Gastrocnemius medialis (tissue), 4 donors: ENCODE measurements at regions not wholly inside any gene's neighbourhood (a gene's known extent, or its start where the extent isn't known, plus 50 kb on each side); places are given as distances from the start of the nearest gene placed in this dataset.

Source experiments
- ATAC-seq, 2 donors: fragments of 150-250 bp; one replicate each; pipeline ENCODE4 v1.9.1; 2016
- DNase-seq, 2 donors: peaks; one replicate each; pipeline ENCODE4 v3.0.0-alpha.2; 2019
- H3K27ac ChIP-seq, 4 donors: fragments of 200-600 bp; sonication (generic); 1 replicate in 1 of 4; 2 replicates in 3 of 4; pipeline ENCODE4 v1.5.1; 2016 to 2018; ENCODE audit warnings: mild to moderate bottlenecking in 2 of 4, moderate library complexity in 1 of 4
- H3K27me3 ChIP-seq, 3 donors: fragments of 200-600 bp; sonication (generic) in 2 of 3; 1 replicate in 1 of 3; 2 replicates in 2 of 3; pipeline versions ENCODE4 v1.5.1 to v1.6.0; 2016 to 2019; ENCODE audit warnings: mild to moderate bottlenecking in 1 of 3, moderate library complexity in 1 of 3
- H3K36me3 ChIP-seq, 2 donors: fragments of 200-600 bp; sonication (generic) in 1 of 2; one replicate each; pipeline ENCODE4 v1.5.1; 2017 to 2018
- H3K4me1 ChIP-seq, 2 donors: fragments of 200-600 bp; sonication (generic) in 1 of 2; one replicate each; pipeline ENCODE4 v1.5.1; 2016 to 2017; ENCODE audit warnings: mild to moderate bottlenecking in 2 of 2
- H3K4me3 ChIP-seq, 4 donors: fragments of 200-600 bp; sonication (generic) in 3 of 4; 1 replicate in 1 of 4; 2 replicates in 3 of 4; pipeline ENCODE4 v1.5.1; 2016 to 2019; ENCODE audit warnings: mild to moderate bottlenecking in 2 of 4
- H3K9me3 ChIP-seq, 3 donors: fragments of 200-600 bp; sonication (generic) in 2 of 3; 1 replicate in 1 of 3; 2 replicates in 2 of 3; pipeline ENCODE4 v1.5.1; 2016 to 2019
- POLR2A ChIP-seq, 2 donors: fragments of 450-650 bp; IDR thresholded peaks; one replicate each; pipeline ENCODE4 v1.6.1; 2017; ENCODE audit warnings: antibody characterized with exemption in 2 of 2, mild to moderate bottlenecking in 2 of 2, moderate library complexity in 2 of 2
- in situ Hi-C, 4 donors: fragments of 200-750 bp; cut with MboI; loops; one replicate each; pipeline versions ENCODE4 v1.15.0 to v1.8.0; 2017; ENCODE audit warnings: low sequenced_read_pairs in 4 of 4
- intact Hi-C: fragments of 100-400 bp; cut with DNase I; formaldehyde crosslinking; loops from one replicate; pipeline ENCODE4 v1.15.1; 2023; ENCODE audit warnings: low total_unique reads
- TF ChIP-seq, protein P1 (sequence below), 5 experiments: fragments of 450-650 bp in 3 of 5; fragments of 200-600 bp in 2 of 5; sonication (generic) in 2 of 5; IDR thresholded peaks in 4 of 5; conservative IDR thresholded peaks in 1 of 5; 1 replicate in 4 of 5; 2 replicates in 1 of 5; pipeline ENCODE4 v1.5.1; 2016 to 2019; ENCODE audit warnings: antibody characterized with exemption in 5 of 5, mild to moderate bottlenecking in 3 of 5, moderate library complexity in 3 of 5

DNA sequence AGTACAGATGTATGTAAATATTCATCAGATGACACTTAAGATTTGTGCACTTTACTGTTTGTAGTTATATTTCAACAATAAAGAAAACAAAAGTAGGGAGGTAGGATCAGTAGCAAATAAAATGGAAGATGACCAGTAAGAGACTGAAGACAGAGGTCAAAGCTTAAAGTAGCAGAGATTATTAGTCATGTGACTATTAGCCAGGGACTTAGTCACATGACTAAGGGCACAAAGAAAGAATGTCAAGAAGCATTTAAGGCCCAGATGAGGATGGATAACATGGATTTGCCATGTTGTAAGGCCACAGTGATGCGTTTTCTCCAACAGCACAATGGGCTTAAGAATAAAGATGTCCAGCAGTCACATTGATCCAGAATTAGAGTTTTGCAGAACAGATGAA is 479.6 kb downstream of the BCOR start:
- H3K9me3 ChIP-seq, result no peaks in the 10 kb centered on the region
- no peak overlapping the region for H3K4me3 ChIP-seq
- no peaks in the 10 kb centered on the region for H3K36me3 ChIP-seq
- peaks cover 0 to 10% of the 10 kb centered on the region in 2 donors for H3K4me1 ChIP-seq
- peaks cover 0 to 4% (median 0%) of the 10 kb centered on the region in 3 donors for H3K27me3 ChIP-seq
- TF ChIP-seq, protein P1, sequence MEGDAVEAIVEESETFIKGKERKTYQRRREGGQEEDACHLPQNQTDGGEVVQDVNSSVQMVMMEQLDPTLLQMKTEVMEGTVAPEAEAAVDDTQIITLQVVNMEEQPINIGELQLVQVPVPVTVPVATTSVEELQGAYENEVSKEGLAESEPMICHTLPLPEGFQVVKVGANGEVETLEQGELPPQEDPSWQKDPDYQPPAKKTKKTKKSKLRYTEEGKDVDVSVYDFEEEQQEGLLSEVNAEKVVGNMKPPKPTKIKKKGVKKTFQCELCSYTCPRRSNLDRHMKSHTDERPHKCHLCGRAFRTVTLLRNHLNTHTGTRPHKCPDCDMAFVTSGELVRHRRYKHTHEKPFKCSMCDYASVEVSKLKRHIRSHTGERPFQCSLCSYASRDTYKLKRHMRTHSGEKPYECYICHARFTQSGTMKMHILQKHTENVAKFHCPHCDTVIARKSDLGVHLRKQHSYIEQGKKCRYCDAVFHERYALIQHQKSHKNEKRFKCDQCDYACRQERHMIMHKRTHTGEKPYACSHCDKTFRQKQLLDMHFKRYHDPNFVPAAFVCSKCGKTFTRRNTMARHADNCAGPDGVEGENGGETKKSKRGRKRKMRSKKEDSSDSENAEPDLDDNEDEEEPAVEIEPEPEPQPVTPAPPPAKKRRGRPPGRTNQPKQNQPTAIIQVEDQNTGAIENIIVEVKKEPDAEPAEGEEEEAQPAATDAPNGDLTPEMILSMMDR (IDR thresholded peaks at IDR 0.05 in 4 of 5, conservative IDR thresholded peaks at IDR 0.05 in 1 of 5), result no peak
- no peak for TF ChIP-seq POLR2A (IDR thresholded peaks at IDR 0.05)
- H3K27ac ChIP-seq, result no peak overlapping the region
- DNase-seq, result no peak
- no peak for ATAC-seq
- intact Hi-C loops, result no loop called here
- in situ Hi-C loops, result no loop called here

DNA sequence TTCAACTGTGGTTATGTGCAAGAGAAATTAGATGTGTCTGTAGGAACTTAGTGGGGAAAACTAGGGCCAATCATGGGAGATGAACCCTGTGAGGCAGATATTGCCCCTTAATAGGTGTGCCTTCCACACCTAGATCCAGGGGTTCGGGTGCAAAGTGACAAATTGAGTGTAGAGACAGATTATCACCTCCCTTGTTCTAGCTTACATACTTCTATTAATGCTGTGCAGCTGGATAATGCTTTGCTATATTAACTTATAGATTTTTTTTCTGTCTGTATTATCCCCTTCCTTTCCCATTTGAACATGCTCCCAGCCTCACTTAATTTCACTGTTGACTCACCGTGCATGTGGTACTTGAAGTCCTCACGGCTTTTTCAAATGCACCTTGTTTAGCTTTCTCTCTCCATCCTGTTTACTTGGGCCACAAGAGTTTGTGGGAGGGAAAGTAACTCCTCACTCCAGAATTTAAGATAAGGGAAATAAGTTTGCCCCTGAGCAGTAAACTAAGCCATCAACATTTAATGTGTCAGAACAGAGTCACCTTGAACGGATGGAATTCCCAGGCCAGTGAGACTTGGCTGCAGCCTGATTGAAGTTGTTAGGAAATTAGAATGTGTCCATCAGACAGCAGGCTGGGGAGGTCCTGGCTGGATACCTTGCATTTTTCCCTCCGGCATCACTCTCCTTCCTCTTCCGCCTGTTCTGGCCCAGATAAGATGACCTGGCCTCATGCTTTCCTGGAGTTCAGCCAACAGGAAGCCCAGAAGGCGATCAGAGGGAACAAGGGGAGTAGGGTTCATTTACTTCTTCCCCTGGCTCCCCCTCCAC is 478.4 kb downstream of the BCOR start:
- TF ChIP-seq, protein P1 (IDR thresholded peaks at IDR 0.05 in 4 of 5, conservative IDR thresholded peaks at IDR 0.05 in 1 of 5), result no peak
- TF ChIP-seq POLR2A (IDR thresholded peaks at IDR 0.05), result no peak
- Histone ChIP-seq H3K27me3 (peaks cover 0 to 4% (median 0%) of the 10 kb centered on the region in 3 donors), H3K4me3 (no peak overlapping the region), H3K9me3 (peaks cover 0 to 8% (median 0%) of the 10 kb centered on the region in 3 donors), H3K4me1 (no peaks in the 10 kb centered on the region), H3K36me3 (no peaks in the 10 kb centered on the region), H3K27ac (no peak overlapping the region)
- intact Hi-C loops, result no loop called here
- no peak for DNase-seq
- in situ Hi-C loops, result no loop called here
- ATAC-seq, result no peak

DNA sequence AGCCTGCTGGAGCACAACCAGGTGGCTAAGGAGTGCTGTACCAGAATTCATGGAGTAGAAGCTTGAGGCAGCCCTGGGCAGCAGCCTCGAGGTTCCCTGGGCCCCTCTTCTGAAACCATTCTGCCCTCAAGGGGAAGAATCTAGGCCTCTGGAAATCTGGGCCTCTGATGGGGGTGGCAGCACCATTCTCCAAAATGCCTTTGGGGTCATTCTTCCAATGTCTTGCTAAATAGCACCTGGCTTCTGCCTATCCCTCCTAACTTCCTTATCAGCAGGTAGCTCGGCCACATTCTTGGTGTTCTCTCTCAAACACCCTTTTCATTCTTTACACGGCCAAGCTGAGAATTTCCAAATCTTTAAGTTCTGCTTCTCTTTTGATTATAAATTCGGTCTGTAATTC is 473.6 kb downstream of the BCOR start:
- Histone ChIP-seq H3K9me3 (peaks cover 0 to 8% (median 0%) of the 10 kb centered on the region in 3 donors), H3K36me3 (no peaks in the 10 kb centered on the region), H3K27me3 (peaks cover 0 to 4% (median 0%) of the 10 kb centered on the region in 3 donors), H3K27ac (no peak overlapping the region), H3K4me3 (no peak overlapping the region), H3K4me1 (no peaks in the 10 kb centered on the region)
- in situ Hi-C loops (no loop called here), intact Hi-C loops (no loop called here)
- DNase-seq (no peak), ATAC-seq (no peak)
- no peak for TF ChIP-seq POLR2A (IDR thresholded peaks at IDR 0.05)
- TF ChIP-seq, protein P1 (IDR thresholded peaks at IDR 0.05 in 4 of 5, conservative IDR thresholded peaks at IDR 0.05 in 1 of 5), result no peak

DNA sequence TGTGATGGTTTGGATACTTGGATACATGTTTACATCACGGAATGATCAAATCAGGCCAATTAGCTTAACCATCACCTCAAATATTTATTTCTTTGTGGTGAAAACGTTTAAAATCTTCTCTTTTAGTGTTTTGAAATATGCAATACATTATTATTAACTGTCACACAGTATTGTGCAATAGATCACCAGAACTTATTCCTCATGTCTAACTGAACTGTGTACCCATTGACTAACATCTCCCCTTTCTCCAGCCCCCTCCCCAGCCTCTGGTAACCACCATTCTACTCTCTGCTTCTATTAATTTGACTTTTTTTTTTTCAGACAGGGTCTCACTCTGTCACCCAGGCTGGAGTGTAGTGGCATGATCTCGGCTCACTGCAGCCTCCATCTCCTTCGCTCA is 471.9 kb downstream of the BCOR start:
- ATAC-seq, result no peak
- Histone ChIP-seq H3K27me3 (peaks cover 0 to 4% (median 0%) of the 10 kb centered on the region in 3 donors), H3K27ac (no peak overlapping the region), H3K9me3 (peaks cover 0 to 8% (median 0%) of the 10 kb centered on the region in 3 donors), H3K36me3 (no peaks in the 10 kb centered on the region), H3K4me1 (no peaks in the 10 kb centered on the region), H3K4me3 (no peak overlapping the region)
- TF ChIP-seq, protein P1 (IDR thresholded peaks at IDR 0.05 in 4 of 5, conservative IDR thresholded peaks at IDR 0.05 in 1 of 5), result no peak
- no peak for TF ChIP-seq POLR2A (IDR thresholded peaks at IDR 0.05)
- no peak for DNase-seq
- intact Hi-C loops, result no loop called here
- in situ Hi-C loops, result no loop called here
